Activated B cell treated with CpG ODN at 0.5 μM for 24 hours (primary cell): ENCODE measurements at regions not wholly inside any gene's neighbourhood (a gene's known extent, or its start where the extent isn't known, plus 50 kb on each side); places are given as distances from the start of the nearest gene placed in this dataset.

Experiments
- ATAC-seq: fragments of 200-7000 bp; cut with Tn5 transposase; one replicate; pipeline ENCODE4 v1.10.0; 2021; ENCODE audit warnings: low read depth, mild to moderate bottlenecking, moderate library complexity
- CTCF ChIA-PET: fragments of 350-600 bp; sonication (Branson Sonifier 250); formaldehyde crosslinking; loops from one replicate; lab custom pipeline; 2021; ENCODE audit warnings: antibody characterized with exemption; lab: Charles Lee
- POLR2A ChIA-PET: fragments of 350-600 bp; sonication (Branson Sonifier 250); formaldehyde crosslinking; loops from one replicate; lab custom pipeline; 2021; ENCODE audit warnings: antibody characterized with exemption; lab: Charles Lee
- DNase-seq: peaks from one replicate; pipeline ENCODE4 v3.0.0; 2022
- H3K27ac Mint-ChIP-seq: one replicate; pipeline ENCODE4 v1.8.0; 2020; ENCODE audit warnings: mixed read lengths
- H3K27me3 Mint-ChIP-seq: one replicate; pipeline ENCODE4 v1.8.0; 2021; ENCODE audit warnings: mixed read lengths
- H3K36me3 Mint-ChIP-seq: one replicate; pipeline ENCODE4 v1.8.0; 2021; ENCODE audit warnings: low read depth, mixed read lengths
- H3K4me1 Mint-ChIP-seq: one replicate; pipeline ENCODE4 v1.8.0; 2021; ENCODE audit warnings: mixed read lengths
- H3K4me3 Mint-ChIP-seq: one replicate; pipeline ENCODE4 v1.8.0; 2020; ENCODE audit warnings: mild to moderate bottlenecking, mixed read lengths
- H3K9me3 Mint-ChIP-seq: one replicate; pipeline ENCODE4 v1.8.0; 2020; ENCODE audit warnings: mixed read lengths
- CTCF ChIP-seq: fragments of 200-600 bp; IDR thresholded peaks from one replicate; pipeline ENCODE4 v1.8.0; 2022; ENCODE audit warnings: antibody characterized with exemption, mild to moderate bottlenecking
- intact Hi-C: fragments of 100-400 bp; cut with micrococcal nuclease; formaldehyde crosslinking; loops from one replicate; pipeline ENCODE4 v1.15.1; 2024

- DNase-seq (no peak), ATAC-seq (no peak)
- no peaks in the 10 kb centered on the region for H3K27me3 Mint-ChIP-seq
- no peaks in the 10 kb centered on the region for H3K9me3 Mint-ChIP-seq
- TF ChIP-seq CTCF = no peak
- H3K36me3 Mint-ChIP-seq = no peaks in the 10 kb centered on the region
- no peak overlapping the region for H3K4me3 Mint-ChIP-seq
- H3K4me1 Mint-ChIP-seq = no peaks in the 10 kb centered on the region
- H3K27ac Mint-ChIP-seq = no peak overlapping the region
- intact Hi-C loops = no loop called here
- CTCF ChIA-PET = no interaction called here
- POLR2A ChIA-PET = no interaction called here
These were observed 462.8 kb upstream of the ZNF462 start for GRCh38 chr9:106400170-106400569.

DNA sequence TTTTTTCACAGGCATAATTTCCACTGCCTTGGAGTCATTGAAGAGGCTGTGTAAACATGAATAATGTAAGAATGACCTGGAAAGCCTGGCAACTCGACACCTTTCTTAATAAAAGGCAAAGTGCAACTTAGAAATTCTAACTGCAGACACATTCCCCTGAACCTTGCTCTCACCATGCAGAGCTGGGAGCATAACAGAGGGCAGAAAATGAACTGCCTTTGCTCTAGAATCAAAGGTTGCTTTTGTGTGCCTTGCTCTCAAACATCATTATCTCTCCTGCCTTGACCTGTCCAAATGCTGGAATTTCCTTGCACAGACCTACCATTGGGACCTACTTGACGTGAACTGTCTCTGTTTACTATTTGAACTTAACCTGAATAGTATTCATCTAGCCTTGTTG is 462.0 kb upstream of the ZNF462 start:
- Mint-ChIP-seq H3K9me3 (no peaks in the 10 kb centered on the region), H3K4me1 (no peaks in the 10 kb centered on the region), H3K36me3 (no peaks in the 10 kb centered on the region), H3K27me3 (no peaks in the 10 kb centered on the region), H3K4me3 (no peak overlapping the region), H3K27ac (no peak overlapping the region)
- intact Hi-C loops = no loop called here
- DNase-seq (no peak), ATAC-seq (no peak)
- ChIA-PET CTCF (no interaction called here), POLR2A (no interaction called here)
- no peak for TF ChIP-seq CTCF

- H3K4me3 Mint-ChIP-seq = no peak overlapping the region
- no peaks in the 10 kb centered on the region for H3K4me1 Mint-ChIP-seq
- H3K9me3 Mint-ChIP-seq = no peaks in the 10 kb centered on the region
- no peaks in the 10 kb centered on the region for H3K36me3 Mint-ChIP-seq
- CTCF ChIA-PET = no interaction called here
- H3K27ac Mint-ChIP-seq = no peak overlapping the region
- no peak for ATAC-seq
- TF ChIP-seq CTCF = no peak
- no peak for DNase-seq
- POLR2A ChIA-PET = no interaction called here
- intact Hi-C loops = no loop called here
- H3K27me3 Mint-ChIP-seq = no peaks in the 10 kb centered on the region
These were observed 459.9 kb upstream of the ZNF462 start for GRCh38 chr9:106403081-106403480.

- intact Hi-C loops = no loop called here
- no peak overlapping the region for H3K27ac Mint-ChIP-seq
- DNase-seq (no peak), ATAC-seq (no peak)
- H3K4me3 Mint-ChIP-seq = no peak overlapping the region
- TF ChIP-seq CTCF = no peak
- H3K4me1 Mint-ChIP-seq = no peaks in the 10 kb centered on the region
- POLR2A ChIA-PET = no interaction called here
- no peaks in the 10 kb centered on the region for H3K9me3 Mint-ChIP-seq
- CTCF ChIA-PET = no interaction called here
- H3K36me3 Mint-ChIP-seq = no peaks in the 10 kb centered on the region
- H3K27me3 Mint-ChIP-seq = no peaks in the 10 kb centered on the region
These were observed 458.8 kb upstream of the ZNF462 start for GRCh38 chr9:106404137-106404536.

DNA sequence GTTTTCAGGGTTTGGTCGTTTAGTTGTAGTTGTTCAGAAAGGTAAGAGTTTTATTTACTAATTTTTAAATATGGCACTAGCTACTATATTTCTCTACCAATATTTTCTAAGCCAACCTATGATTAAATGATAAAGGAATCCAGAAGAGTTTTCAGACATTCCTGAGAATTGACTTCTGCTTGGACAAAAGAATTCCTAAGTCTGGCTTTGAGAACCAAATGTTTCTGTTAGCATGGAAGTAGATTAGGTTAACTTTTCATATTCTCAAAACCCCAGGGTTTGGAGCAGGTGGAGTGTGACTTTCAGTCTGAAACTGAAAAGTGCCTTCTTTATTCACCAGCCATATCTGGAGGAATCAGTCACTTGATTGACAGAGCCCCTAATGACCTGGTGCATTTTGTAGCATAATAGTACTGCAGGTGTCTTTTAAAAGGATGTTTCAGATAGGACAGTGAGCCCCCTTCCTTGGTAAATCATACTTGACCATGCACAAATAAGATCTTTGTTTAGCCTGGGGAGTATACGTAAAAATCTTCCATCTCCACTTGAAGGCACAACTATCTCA is 457.0 kb upstream of the ZNF462 start:
- ChIA-PET POLR2A (no interaction called here), CTCF (no interaction called here)
- Mint-ChIP-seq H3K27ac (no peak overlapping the region), H3K36me3 (no peaks in the 10 kb centered on the region), H3K27me3 (no peaks in the 10 kb centered on the region), H3K4me3 (no peak overlapping the region), H3K4me1 (no peaks in the 10 kb centered on the region), H3K9me3 (no peaks in the 10 kb centered on the region)
- DNase-seq (no peak), ATAC-seq (no peak)
- no peak for TF ChIP-seq CTCF
- intact Hi-C loops = no loop called here
